H9 (cell line): ENCODE measurements at regions not wholly inside any gene's neighbourhood (a gene's known extent, or its start where the extent isn't known, plus 50 kb on each side); places are given as distances from the start of the nearest gene placed in this dataset.

Experiments
- DNase-seq: peaks from one replicate; pipeline ENCODE4 v3.0.0-alpha.2; 2017
- H2AFZ ChIP-seq: one replicate; pipeline ENCODE4 v1.6.1; 2013; ENCODE audit warnings: mild to moderate bottlenecking, low read length, control low read depth, moderate library complexity
- H2AK5ac ChIP-seq: 2 replicates; pipeline ENCODE4 v1.6.1; 2013; ENCODE audit warnings: low read length, control low read depth, mixed read lengths; ENCODE audit not compliant: insufficient read length
- H2BK120ac ChIP-seq: one replicate; pipeline ENCODE4 v1.6.1; 2013; ENCODE audit warnings: low read depth, mild to moderate bottlenecking, low read length, control low read depth, inconsistent platforms; ENCODE audit not compliant: poor library complexity, severe bottlenecking
- H2BK12ac ChIP-seq: 2 replicates; pipeline ENCODE4 v1.6.1; 2013; ENCODE audit warnings: low read length, control low read depth, mixed read lengths, low read depth; ENCODE audit not compliant: insufficient read length
- H2BK15ac ChIP-seq: 2 replicates; pipeline ENCODE4 v1.6.1; 2013; ENCODE audit warnings: low read depth, low read length, control low read depth
- H2BK20ac ChIP-seq: one replicate; pipeline ENCODE4 v1.6.1; 2013; ENCODE audit warnings: low read depth, mild to moderate bottlenecking, low read length, control low read depth, inconsistent platforms; ENCODE audit not compliant: poor library complexity, severe bottlenecking
- H2BK5ac ChIP-seq: 2 replicates; pipeline ENCODE4 v1.6.1; 2013; ENCODE audit warnings: low read length, control low read depth, mixed read lengths; ENCODE audit not compliant: insufficient read length
- H3K14ac ChIP-seq: 2 replicates; pipeline ENCODE4 v1.6.1; 2013; ENCODE audit warnings: low read length, control low read depth; ENCODE audit not compliant: insufficient read depth
- H3K18ac ChIP-seq: 2 replicates; pipeline ENCODE4 v1.6.1; 2013; ENCODE audit warnings: low read depth, mild to moderate bottlenecking, mixed read lengths, low read length, control low read depth; ENCODE audit not compliant: insufficient read length
- H3K23ac ChIP-seq: 2 replicates; pipeline ENCODE4 v1.6.1; 2013; ENCODE audit warnings: low read length, control low read depth, mixed read lengths, low read depth; ENCODE audit not compliant: insufficient read length
- H3K23me2 ChIP-seq: 2 replicates; pipeline ENCODE4 v1.6.1; 2013; ENCODE audit warnings: low read depth, mild to moderate bottlenecking, mixed read lengths, low read length, control low read depth; ENCODE audit not compliant: insufficient read length, poor library complexity, severe bottlenecking
- H3K27ac ChIP-seq: 2 replicates; pipeline ENCODE4 v1.5.1; 2013; ENCODE audit warnings: low read length, control low read depth, mixed read lengths, low read depth; ENCODE audit not compliant: insufficient read length
- H3K27me3 ChIP-seq: 2 replicates; pipeline ENCODE4 v1.6.1; 2013; ENCODE audit warnings: low read length, control low read depth, inconsistent platforms; ENCODE audit not compliant: insufficient read depth
- H3K4ac ChIP-seq: 2 replicates; pipeline ENCODE4 v1.6.1; 2013; ENCODE audit warnings: low read depth, mild to moderate bottlenecking, control low read depth, inconsistent platforms, low read length, moderate library complexity
- H3K4me1 ChIP-seq: 2 replicates; pipeline ENCODE4 v1.6.1; 2013; ENCODE audit warnings: low read length, control low read depth, inconsistent platforms; ENCODE audit not compliant: insufficient read depth
- H3K4me2 ChIP-seq: 2 replicates; pipeline ENCODE4 v1.6.1; 2013; ENCODE audit warnings: low read length, control low read depth, mixed read lengths; ENCODE audit not compliant: insufficient read length, insufficient read depth
- H3K56ac ChIP-seq: 2 replicates; pipeline ENCODE4 v1.6.1; 2013; ENCODE audit warnings: low read depth, mild to moderate bottlenecking, mixed read lengths, low read length, control low read depth; ENCODE audit not compliant: insufficient read length
- H3K79me1 ChIP-seq: 2 replicates; pipeline ENCODE4 v1.6.1; 2013; ENCODE audit warnings: low read depth, mild to moderate bottlenecking, moderate library complexity, low read length, control low read depth, inconsistent platforms; ENCODE audit not compliant: insufficient read depth, poor library complexity, severe bottlenecking
- H3K79me2 ChIP-seq: 2 replicates; pipeline ENCODE4 v1.6.1; 2013; ENCODE audit warnings: low read length, control low read depth, inconsistent platforms; ENCODE audit not compliant: insufficient read depth
- H3K9ac ChIP-seq: 2 replicates; pipeline ENCODE4 v1.6.1; 2013; ENCODE audit warnings: low read length, control low read depth, mixed read lengths; ENCODE audit not compliant: insufficient read length; ENCODE audit errors: extremely low read depth
- H3K9me3 ChIP-seq: one replicate; pipeline ENCODE4 v1.6.1; 2013; ENCODE audit warnings: low read depth, low read length, inconsistent platforms; ENCODE audit not compliant: control insufficient read depth
- H3T11ph ChIP-seq: one replicate; pipeline ENCODE4 v1.6.1; 2013; ENCODE audit warnings: mild to moderate bottlenecking, low read length, control low read depth, inconsistent platforms
- H4K20me1 ChIP-seq: one replicate; pipeline ENCODE4 v1.6.1; 2013; ENCODE audit not compliant: control insufficient read depth, insufficient read length, insufficient read depth
- H4K5ac ChIP-seq: 2 replicates; pipeline ENCODE4 v1.6.1; 2013; ENCODE audit warnings: low read depth, mild to moderate bottlenecking, mixed read lengths, low read length, control low read depth; ENCODE audit not compliant: insufficient read length
- H4K8ac ChIP-seq: replicated peaks from 2 replicates; pipeline ENCODE4 v1.6.1; 2013; ENCODE audit warnings: low read length, control low read depth, mixed read lengths, low read depth; ENCODE audit not compliant: insufficient read length
- H4K91ac ChIP-seq: 2 replicates; pipeline ENCODE4 v1.6.1; 2013; ENCODE audit warnings: low read depth, mild to moderate bottlenecking, moderate library complexity, mixed read lengths, low read length, control low read depth; ENCODE audit not compliant: insufficient read length
- H3K27ac Mint-ChIP-seq, 3 experiments: 2 replicates in 2 of 3; 3 replicates in 1 of 3; pipeline ENCODE4 v1.8.0; 2020 to 2021; ENCODE audit warnings: mixed read lengths in 3 of 3, mild to moderate bottlenecking in 1 of 3, moderate library complexity in 1 of 3
- H3K27me3 Mint-ChIP-seq: 2 replicates; pipeline ENCODE4 v1.8.0; 2021; ENCODE audit warnings: low read depth, mild to moderate bottlenecking, moderate library complexity, mixed read lengths
- H3K36me3 Mint-ChIP-seq, 3 experiments: 2 replicates in 2 of 3; 3 replicates in 1 of 3; pipeline ENCODE4 v1.8.0; 2020 to 2021; ENCODE audit warnings: low read depth in 3 of 3, mixed read lengths in 3 of 3; ENCODE audit not compliant: insufficient read depth in 1 of 3
- H3K4me1 Mint-ChIP-seq, 2 experiments: 2 replicates each; pipeline ENCODE4 v1.8.0; 2020; ENCODE audit warnings: mixed read lengths in 2 of 2
- H3K4me3 Mint-ChIP-seq, 2 experiments: 2 replicates in 1 of 2; 3 replicates in 1 of 2; pipeline ENCODE4 v1.8.0; 2020 to 2021; ENCODE audit warnings: mild to moderate bottlenecking in 2 of 2, mixed read lengths in 2 of 2, moderate library complexity in 1 of 2
- H3K9me3 Mint-ChIP-seq, 2 experiments: 2 replicates in 1 of 2; 3 replicates in 1 of 2; pipeline ENCODE4 v1.8.0; 2020; ENCODE audit warnings: mild to moderate bottlenecking in 2 of 2, mixed read lengths in 2 of 2, moderate library complexity in 1 of 2
- WGBS: extraction: QIAGEN DNeasy Blood & Tissue Kit; methylation state at CpG from one replicate; pipeline ENCODE4 v1.1.7; 2013; ENCODE audit warnings: missing lambda C conversion rate, low lambda C conversion rate, mixed read lengths; ENCODE audit not compliant: insufficient read length; ENCODE audit errors: extremely low coverage; 5-methylcytosine and 5-hydroxymethylcytosine counted together
- TF ChIP-seq, protein P1 (sequence below): fragments of 200-600 bp; sonication (generic); conservative IDR thresholded peaks from 3 replicates; pipeline ENCODE4 v1.8.0; 2021; ENCODE audit warnings: antibody characterized with exemption, mild to moderate bottlenecking

DNA sequence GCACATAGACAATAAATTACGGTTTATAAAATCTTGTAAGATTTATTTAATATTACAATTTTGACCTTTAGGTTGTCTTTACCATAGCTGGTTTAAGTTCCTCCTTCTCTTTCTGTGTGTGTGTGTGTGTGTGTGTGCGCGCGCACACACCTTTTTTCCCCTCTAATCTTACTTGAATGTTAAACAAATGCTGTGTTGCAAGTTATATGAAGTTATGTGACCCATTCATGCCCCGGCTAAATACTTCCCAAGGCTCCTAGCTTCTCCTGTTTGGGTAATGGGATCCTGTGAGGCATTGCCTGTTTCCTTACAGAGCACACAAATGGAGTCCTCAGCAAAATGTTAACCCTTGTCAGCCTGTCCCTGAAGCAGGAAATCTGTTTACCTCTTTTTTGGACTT lies 125.6 kb upstream of the ZNF608 start:
- no peak overlapping the region for H3K4me3 Mint-ChIP-seq
- no peaks in the 10 kb centered on the region for H3K27me3 ChIP-seq
- no CpG with 5 or more reads among the region's 5 CpGs for WGBS

More for the DNA sequence above, 125.6 kb upstream of the ZNF608 start:
- no peaks in the 10 kb centered on the region for H4K20me1 ChIP-seq
- H2BK20ac ChIP-seq = no peak overlapping the region
- H3K4ac ChIP-seq = no peak overlapping the region
- TF ChIP-seq, protein P1, sequence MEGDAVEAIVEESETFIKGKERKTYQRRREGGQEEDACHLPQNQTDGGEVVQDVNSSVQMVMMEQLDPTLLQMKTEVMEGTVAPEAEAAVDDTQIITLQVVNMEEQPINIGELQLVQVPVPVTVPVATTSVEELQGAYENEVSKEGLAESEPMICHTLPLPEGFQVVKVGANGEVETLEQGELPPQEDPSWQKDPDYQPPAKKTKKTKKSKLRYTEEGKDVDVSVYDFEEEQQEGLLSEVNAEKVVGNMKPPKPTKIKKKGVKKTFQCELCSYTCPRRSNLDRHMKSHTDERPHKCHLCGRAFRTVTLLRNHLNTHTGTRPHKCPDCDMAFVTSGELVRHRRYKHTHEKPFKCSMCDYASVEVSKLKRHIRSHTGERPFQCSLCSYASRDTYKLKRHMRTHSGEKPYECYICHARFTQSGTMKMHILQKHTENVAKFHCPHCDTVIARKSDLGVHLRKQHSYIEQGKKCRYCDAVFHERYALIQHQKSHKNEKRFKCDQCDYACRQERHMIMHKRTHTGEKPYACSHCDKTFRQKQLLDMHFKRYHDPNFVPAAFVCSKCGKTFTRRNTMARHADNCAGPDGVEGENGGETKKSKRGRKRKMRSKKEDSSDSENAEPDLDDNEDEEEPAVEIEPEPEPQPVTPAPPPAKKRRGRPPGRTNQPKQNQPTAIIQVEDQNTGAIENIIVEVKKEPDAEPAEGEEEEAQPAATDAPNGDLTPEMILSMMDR = no peak
- no peak overlapping the region for H2AFZ ChIP-seq
- no peaks in the 10 kb centered on the region for H3K23me2 ChIP-seq
- no peak overlapping the region for H3K14ac ChIP-seq
- H2BK5ac ChIP-seq = no peak overlapping the region
- H2AK5ac ChIP-seq = no peak overlapping the region
- H3K4me1 ChIP-seq = no peaks in the 10 kb centered on the region
- H3K9ac ChIP-seq = no peak overlapping the region
- no peak overlapping the region for H3T11ph ChIP-seq
- Mint-ChIP-seq H3K36me3 (peaks cover 0 to 14% (median 3%) of the 10 kb centered on the region in 3 experiments; a peak in 4 of 7 replicates), H3K4me1 (peaks cover 34 to 46% of the 10 kb centered on the region in 2 experiments), H3K27me3 (no peaks in the 10 kb centered on the region), H3K27ac (peak overlapping the region in 1 of 3 experiments; percentile 27; a peak in 1 of 7 replicates), H3K9me3 (peaks cover 7 to 13% of the 10 kb centered on the region in 2 experiments; a peak in 4 of 5 replicates)
- no peaks in the 10 kb centered on the region for H3K79me2 ChIP-seq
- H3K79me1 ChIP-seq = no peaks in the 10 kb centered on the region
- no peak overlapping the region for H4K5ac ChIP-seq
- H3K18ac ChIP-seq = no peak overlapping the region
- no peak for DNase-seq
- H3K27ac ChIP-seq = no peak overlapping the region
- no peak overlapping the region for H3K23ac ChIP-seq
- H4K8ac ChIP-seq = no peak overlapping the region
- no peak overlapping the region for H2BK15ac ChIP-seq
- no peak overlapping the region for H4K91ac ChIP-seq
- no peak overlapping the region for H3K4me2 ChIP-seq
- no peak overlapping the region for H2BK120ac ChIP-seq
- H2BK12ac ChIP-seq = no peak overlapping the region
- H3K9me3 ChIP-seq = no peaks in the 10 kb centered on the region
- no peak overlapping the region for H3K56ac ChIP-seq
